CD8-positive, alpha-beta memory T cell (primary cell): ENCODE measurements at regions not wholly inside any gene's neighbourhood (a gene's known extent, or its start where the extent isn't known, plus 50 kb on each side); places are given as distances from the start of the nearest gene placed in this dataset.
"Not testable (repeated sequence)": the region's sequence is repeated elsewhere in the genome, so short reads cannot be mapped to it uniquely, and the experiment has no call there.

Source experiments
- CTCF ChIA-PET: fragments of 350-600 bp; sonication (Branson Sonifier 250); formaldehyde crosslinking; loops from one replicate; lab custom pipeline; 2021; ENCODE audit warnings: antibody characterized with exemption; lab: Charles Lee
- POLR2A ChIA-PET: fragments of 350-600 bp; sonication (Branson Sonifier 250); formaldehyde crosslinking; loops from one replicate; lab custom pipeline; 2021; ENCODE audit warnings: antibody characterized with exemption; lab: Charles Lee
- DNase-seq, 5 donors: peaks; one replicate each; pipeline versions ENCODE4 v3.0.0 to v3.0.0-alpha.2; 2020 to 2022; ENCODE audit warnings: mixed read lengths in 1 of 5
- H3K27ac ChIP-seq: one replicate; pipeline ENCODE4 v1.7.0; 2013; ENCODE audit warnings: low read depth, mild to moderate bottlenecking, low read length, moderate library complexity
- H3K27me3 ChIP-seq: 2 replicates; pipeline ENCODE4 v1.7.0; 2013; ENCODE audit warnings: low read length, mild to moderate bottlenecking; ENCODE audit not compliant: insufficient read depth, poor library complexity, severe bottlenecking
- H3K36me3 ChIP-seq: 2 replicates; pipeline ENCODE4 v1.7.0; 2013; ENCODE audit warnings: mild to moderate bottlenecking, low read length, moderate library complexity; ENCODE audit not compliant: insufficient read depth
- H3K4me1 ChIP-seq: 2 replicates; pipeline ENCODE4 v1.7.0; 2013; ENCODE audit warnings: mild to moderate bottlenecking, low read length, moderate library complexity; ENCODE audit not compliant: insufficient read depth
- H3K4me3 ChIP-seq: 2 replicates; pipeline ENCODE4 v1.7.0; 2013; ENCODE audit warnings: mild to moderate bottlenecking, low read length
- H3K9me3 ChIP-seq: 2 replicates; pipeline ENCODE4 v1.7.0; 2013; ENCODE audit warnings: mild to moderate bottlenecking, low read length
- H3K27ac Mint-ChIP-seq, 8 donors: one replicate each; pipeline ENCODE4 v1.8.0; 2020 to 2021; ENCODE audit warnings: mixed read lengths in 8 of 8, mild to moderate bottlenecking in 6 of 8, inconsistent platforms in 3 of 8, moderate library complexity in 3 of 8
- H3K27me3 Mint-ChIP-seq, 2 donors: one replicate each; pipeline ENCODE4 v1.8.0; 2020 to 2021; ENCODE audit warnings: mixed read lengths in 2 of 2, mild to moderate bottlenecking in 1 of 2, moderate library complexity in 1 of 2
- H3K36me3 Mint-ChIP-seq, 3 donors: one replicate each; pipeline ENCODE4 v1.8.0; 2020 to 2021; ENCODE audit warnings: mixed read lengths in 3 of 3, inconsistent platforms in 1 of 3, mild to moderate bottlenecking in 1 of 3
- H3K4me1 Mint-ChIP-seq, 3 donors: one replicate each; pipeline ENCODE4 v1.8.0; 2020 to 2021; ENCODE audit warnings: mixed read lengths in 3 of 3, inconsistent platforms in 1 of 3, mild to moderate bottlenecking in 1 of 3
- H3K4me3 Mint-ChIP-seq, 7 donors: one replicate each; pipeline ENCODE4 v1.8.0; 2020 to 2021; ENCODE audit warnings: mixed read lengths in 7 of 7, mild to moderate bottlenecking in 6 of 7, moderate library complexity in 4 of 7, inconsistent platforms in 2 of 7
- H3K9me3 Mint-ChIP-seq, 5 donors: one replicate each; pipeline ENCODE4 v1.8.0; 2020 to 2022; ENCODE audit warnings: mixed read lengths in 5 of 5, mild to moderate bottlenecking in 3 of 5, moderate library complexity in 2 of 5, inconsistent platforms in 1 of 5

DNA sequence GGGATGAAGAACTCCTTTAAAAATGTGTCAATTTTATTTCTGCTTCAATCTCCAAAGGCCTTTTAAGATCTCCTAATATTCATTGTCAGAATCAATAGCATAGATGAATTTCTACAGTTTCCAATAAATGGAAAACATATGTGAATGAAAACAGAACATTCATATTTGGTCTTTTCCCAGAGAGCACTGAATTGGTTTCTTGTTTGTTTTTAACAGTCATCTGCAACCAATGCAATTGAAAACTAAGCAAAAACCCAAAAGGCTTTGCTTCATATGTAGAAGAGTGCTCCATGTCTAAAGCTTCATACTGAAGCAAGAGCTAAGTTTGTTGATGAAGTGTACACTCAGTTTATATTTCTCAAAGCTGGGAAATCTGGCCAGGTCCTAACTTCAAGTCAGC lies 426.5 kb upstream of the CDIN1 start:
- Mint-ChIP-seq H3K27ac (no peak overlapping the region), H3K27me3 (no peaks in the 10 kb centered on the region), H3K4me3 (no peak overlapping the region), H3K4me1 (no peaks in the 10 kb centered on the region), H3K9me3 (peaks cover 2 to 17% (median 11%) of the 10 kb centered on the region in 5 donors), H3K36me3 (no peaks in the 10 kb centered on the region)
- no peak overlapping the region for H3K27ac ChIP-seq
- POLR2A ChIA-PET, result no interaction called here
- CTCF ChIA-PET, result no interaction called here
- no peaks in the 10 kb centered on the region for H3K36me3 ChIP-seq
- no peak for DNase-seq
- no peaks in the 10 kb centered on the region for H3K4me1 ChIP-seq
- H3K4me3 ChIP-seq, result no peak overlapping the region
- no peaks in the 10 kb centered on the region for H3K9me3 ChIP-seq
- no peaks in the 10 kb centered on the region for H3K27me3 ChIP-seq

DNA sequence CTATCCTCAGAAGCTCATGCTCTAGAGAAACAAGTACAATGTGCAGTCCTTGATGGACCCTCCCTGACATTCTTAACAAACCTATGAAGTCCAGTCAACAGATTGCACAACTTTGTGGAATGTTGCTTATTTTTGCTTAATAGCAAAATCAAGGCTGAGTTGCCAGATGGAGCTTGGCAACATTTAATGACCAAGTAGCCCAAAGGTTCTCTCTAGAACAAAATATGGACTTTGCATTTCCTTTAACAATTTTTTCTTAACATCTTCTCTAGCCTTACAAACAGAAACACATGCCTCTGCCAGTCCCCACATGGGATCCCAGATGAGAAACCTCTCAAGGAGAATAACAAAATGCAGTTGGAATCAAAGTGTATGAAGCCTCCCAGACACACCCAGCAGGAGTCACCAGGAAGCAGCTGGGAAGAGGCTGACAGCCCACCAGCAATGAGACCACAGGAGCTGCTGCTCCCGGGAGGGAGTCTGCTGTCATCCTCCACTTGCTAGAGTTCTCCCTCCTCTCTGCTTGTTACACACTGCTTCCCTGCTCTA lies 422.5 kb upstream of the CDIN1 start:
- Mint-ChIP-seq H3K27me3 (no peaks in the 10 kb centered on the region), H3K9me3 (peaks cover 2 to 9% (median 8%) of the 10 kb centered on the region in 5 donors), H3K27ac (no peak overlapping the region), H3K4me1 (no peaks in the 10 kb centered on the region), H3K36me3 (no peaks in the 10 kb centered on the region), H3K4me3 (no peak overlapping the region)
- CTCF ChIA-PET, result no interaction called here
- no peaks in the 10 kb centered on the region for H3K36me3 ChIP-seq
- H3K4me3 ChIP-seq, result no peak overlapping the region
- H3K9me3 ChIP-seq, result no peaks in the 10 kb centered on the region
- no peaks in the 10 kb centered on the region for H3K27me3 ChIP-seq
- no peaks in the 10 kb centered on the region for H3K4me1 ChIP-seq
- DNase-seq, result no peak
- POLR2A ChIA-PET, result no interaction called here
- H3K27ac ChIP-seq, result no peak overlapping the region

DNA sequence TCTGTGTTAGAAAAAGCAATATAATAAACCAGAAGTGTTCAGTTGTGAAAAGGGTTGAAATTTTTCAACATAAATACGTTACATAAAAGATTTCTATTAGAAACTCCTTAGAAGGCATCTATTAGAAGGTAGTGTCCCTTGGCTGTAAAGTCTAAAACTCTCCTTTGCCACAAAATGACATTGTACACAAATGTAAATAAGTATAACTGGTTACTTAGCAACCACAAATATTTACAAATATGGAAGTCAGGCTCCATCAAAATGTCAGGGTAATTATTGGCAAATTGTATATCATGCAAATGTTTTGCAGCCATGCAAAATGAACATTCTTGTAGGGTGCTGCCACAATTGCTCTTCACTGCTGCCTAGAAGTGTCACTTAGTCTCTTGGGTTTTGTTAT lies 419.1 kb upstream of the CDIN1 start:
- Histone ChIP-seq H3K4me3 (no peak overlapping the region), H3K36me3 (no peaks in the 10 kb centered on the region), H3K27me3 (no peaks in the 10 kb centered on the region), H3K4me1 (no peaks in the 10 kb centered on the region), H3K27ac (no peak overlapping the region), H3K9me3 (no peaks in the 10 kb centered on the region)
- H3K4me3 Mint-ChIP-seq, result no peak overlapping the region
- ChIA-PET CTCF (no interaction called here), POLR2A (no interaction called here)
- H3K27me3 Mint-ChIP-seq, result no peaks in the 10 kb centered on the region
- no peak overlapping the region for H3K27ac Mint-ChIP-seq
- H3K9me3 Mint-ChIP-seq, result peaks cover 2 to 15% (median 5%) of the 10 kb centered on the region in 5 donors
- no peaks in the 10 kb centered on the region for H3K36me3 Mint-ChIP-seq
- H3K4me1 Mint-ChIP-seq, result no peaks in the 10 kb centered on the region
- DNase-seq, result no peak

DNA sequence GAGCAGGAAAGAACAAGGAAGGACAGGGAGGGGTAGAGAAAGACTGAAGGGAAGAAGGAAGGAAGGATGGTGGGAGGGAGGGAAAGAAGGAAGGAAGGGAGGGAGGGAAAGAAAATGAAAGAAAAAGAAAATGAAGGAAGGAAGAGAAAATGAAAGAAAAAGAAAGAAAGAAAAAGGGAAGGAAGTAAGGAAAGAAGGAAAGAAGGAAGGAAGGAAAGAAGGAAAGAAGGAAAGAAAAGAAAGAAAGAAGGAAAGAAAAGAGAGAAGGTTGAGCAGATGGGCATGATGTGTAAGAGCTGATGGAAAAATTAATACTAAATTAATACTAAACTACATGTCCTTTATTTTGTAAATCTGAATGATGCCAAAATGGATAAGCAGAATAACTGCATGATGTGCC lies 418.3 kb upstream of the CDIN1 start:
- no peak overlapping the region for H3K4me3 ChIP-seq
- H3K9me3 Mint-ChIP-seq, result peaks cover 1 to 15% (median 2%) of the 10 kb centered on the region in 5 donors
- H3K4me1 Mint-ChIP-seq, result no peaks in the 10 kb centered on the region
- no peak overlapping the region for H3K4me3 Mint-ChIP-seq
- no peak overlapping the region for H3K27ac ChIP-seq
- no peaks in the 10 kb centered on the region for H3K27me3 Mint-ChIP-seq
- no peaks in the 10 kb centered on the region for H3K4me1 ChIP-seq
- ChIA-PET CTCF (no interaction called here), POLR2A (no interaction called here)
- H3K36me3 ChIP-seq, result no peaks in the 10 kb centered on the region
- no peaks in the 10 kb centered on the region for H3K9me3 ChIP-seq
- H3K36me3 Mint-ChIP-seq, result no peaks in the 10 kb centered on the region
- H3K27me3 ChIP-seq, result no peaks in the 10 kb centered on the region
- no peak overlapping the region for H3K27ac Mint-ChIP-seq
- DNase-seq, result no peak

DNA sequence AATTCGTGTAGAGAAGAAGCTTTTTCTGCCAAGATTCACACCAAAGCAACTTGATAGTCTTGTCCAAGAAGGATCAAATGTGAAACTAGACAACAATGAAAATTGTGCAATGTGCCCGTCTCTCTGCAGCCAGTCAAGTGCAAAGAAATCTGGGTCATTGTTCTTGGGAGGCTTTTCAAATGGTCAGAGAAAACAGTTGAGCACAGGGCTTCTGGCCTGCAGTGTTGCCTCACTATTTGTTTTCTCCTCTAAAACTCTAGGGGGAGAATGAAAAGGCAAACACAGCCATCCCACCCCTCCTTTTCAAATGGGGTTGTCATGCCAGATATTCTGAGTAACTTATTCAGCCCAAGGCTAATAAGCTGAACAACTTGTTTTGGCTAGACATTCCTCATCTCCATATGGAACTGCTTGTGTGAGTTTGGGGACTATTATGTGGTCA lies 417.6 kb upstream of the CDIN1 start:
- no peaks in the 10 kb centered on the region for H3K27me3 ChIP-seq
- H3K4me1 ChIP-seq, result no peaks in the 10 kb centered on the region
- H3K4me3 ChIP-seq, result no peak overlapping the region
- H3K27ac ChIP-seq, result no peak overlapping the region
- Mint-ChIP-seq H3K27ac (no peak overlapping the region), H3K4me3 (no peak overlapping the region), H3K36me3 (no peaks in the 10 kb centered on the region), H3K27me3 (no peaks in the 10 kb centered on the region), H3K4me1 (no peaks in the 10 kb centered on the region), H3K9me3 (peaks cover 0 to 18% (median 5%) of the 10 kb centered on the region in 5 donors)
- POLR2A ChIA-PET, result no interaction called here
- no peaks in the 10 kb centered on the region for H3K9me3 ChIP-seq
- DNase-seq, result no peak
- CTCF ChIA-PET, result no interaction called here
- H3K36me3 ChIP-seq, result no peaks in the 10 kb centered on the region

DNA sequence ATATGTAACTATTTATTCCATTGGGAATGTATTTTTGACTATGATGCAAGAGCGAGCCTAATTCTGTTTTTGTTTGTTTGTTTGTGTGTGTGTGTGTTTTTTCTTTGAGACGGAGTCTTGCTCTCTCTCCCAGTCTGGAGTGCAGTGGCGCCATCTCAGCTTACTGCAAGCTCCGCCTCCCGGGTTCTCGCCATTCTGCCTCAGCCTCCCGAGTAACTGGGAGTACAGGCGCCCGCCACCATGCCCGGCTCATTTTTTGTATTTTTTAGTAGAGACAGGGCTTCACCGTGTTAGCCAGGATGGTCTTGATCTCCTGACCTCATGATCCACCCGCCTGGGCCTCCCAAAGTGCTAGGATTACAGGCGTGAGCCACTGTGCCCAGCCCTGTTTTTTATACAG lies 415.4 kb upstream of the CDIN1 start:
- POLR2A ChIA-PET, H3K4me1 Mint-ChIP-seq, DNase-seq, H3K27me3 ChIP-seq, H3K4me3 ChIP-seq, CTCF ChIA-PET, H3K27me3 Mint-ChIP-seq, H3K4me3 Mint-ChIP-seq, H3K4me1 ChIP-seq, H3K27ac ChIP-seq, H3K36me3 ChIP-seq, H3K27ac Mint-ChIP-seq, H3K9me3 ChIP-seq, H3K36me3 Mint-ChIP-seq: not testable (repeated sequence)
- H3K9me3 Mint-ChIP-seq, result peaks cover 0 to 18% (median 4%) of the 10 kb centered on the region in 5 donors

DNA sequence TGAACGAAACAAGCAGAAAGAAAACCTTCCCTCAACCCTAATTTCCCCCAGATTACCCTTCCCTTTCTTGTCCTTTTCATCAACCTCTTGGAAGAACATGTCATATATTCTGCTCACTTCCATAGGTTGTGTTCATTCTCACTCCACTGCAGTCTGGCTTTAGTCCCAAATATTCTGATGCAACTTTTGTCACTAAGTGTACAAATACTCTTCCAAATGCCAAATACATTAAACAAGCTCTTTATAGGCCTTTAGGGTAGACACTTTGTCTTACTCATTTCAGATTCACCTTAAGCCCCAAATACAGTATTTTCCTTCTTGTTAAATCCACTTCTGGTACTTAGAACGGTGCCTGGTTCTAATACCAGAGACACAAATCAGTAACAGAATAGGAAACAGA lies 406.5 kb upstream of the CDIN1 start:
- no peaks in the 10 kb centered on the region for H3K4me1 ChIP-seq
- Mint-ChIP-seq H3K27ac (no peak overlapping the region), H3K4me3 (no peak overlapping the region), H3K36me3 (no peaks in the 10 kb centered on the region), H3K9me3 (no peaks in the 10 kb centered on the region), H3K27me3 (no peaks in the 10 kb centered on the region), H3K4me1 (no peaks in the 10 kb centered on the region)
- no peak for DNase-seq
- H3K27ac ChIP-seq, result no peak overlapping the region
- ChIA-PET CTCF (no interaction called here), POLR2A (no interaction called here)
- H3K4me3 ChIP-seq, result no peak overlapping the region
- no peaks in the 10 kb centered on the region for H3K27me3 ChIP-seq
- no peaks in the 10 kb centered on the region for H3K36me3 ChIP-seq
- H3K9me3 ChIP-seq, result no peaks in the 10 kb centered on the region

DNA sequence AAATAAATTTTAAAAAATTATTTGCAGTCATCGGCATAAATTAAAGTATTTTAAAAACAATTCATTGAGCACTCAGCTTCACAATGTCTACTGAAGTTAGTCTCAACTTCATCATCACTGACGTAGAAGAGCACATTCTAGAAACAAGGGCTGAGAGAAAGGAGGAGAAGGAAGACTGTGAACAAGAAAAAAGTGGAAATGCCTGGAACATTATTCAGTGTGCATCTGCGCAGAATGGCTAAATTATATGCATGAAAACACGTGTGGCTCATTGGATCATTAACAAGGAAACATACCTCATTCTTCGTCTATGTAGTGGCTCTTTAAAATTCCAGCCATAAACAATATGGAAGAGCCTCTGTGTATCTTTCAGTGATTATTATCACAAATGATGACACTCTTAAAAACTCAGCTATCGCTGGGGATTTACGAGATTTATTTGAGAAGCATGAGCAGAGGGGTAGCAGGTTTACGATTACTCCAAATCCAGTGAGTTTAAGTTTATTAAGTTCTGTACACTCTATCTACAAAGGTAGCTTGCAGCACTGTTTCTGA lies 404.2 kb upstream of the CDIN1 start:
- CTCF ChIA-PET, result no interaction called here

More for the DNA sequence above, 404.2 kb upstream of the CDIN1 start:
- Histone ChIP-seq H3K27ac (no peak overlapping the region), H3K4me3 (no peak overlapping the region), H3K9me3 (no peaks in the 10 kb centered on the region), H3K4me1 (no peaks in the 10 kb centered on the region), H3K36me3 (no peaks in the 10 kb centered on the region), H3K27me3 (no peaks in the 10 kb centered on the region)
- Mint-ChIP-seq H3K36me3 (no peaks in the 10 kb centered on the region), H3K9me3 (no peaks in the 10 kb centered on the region), H3K4me3 (no peak overlapping the region), H3K4me1 (no peaks in the 10 kb centered on the region), H3K27ac (no peak overlapping the region), H3K27me3 (peaks cover 0 to 1% of the 10 kb centered on the region in 2 donors)
- DNase-seq, result no peak
- POLR2A ChIA-PET, result no interaction called here
